ENCODE measurements at regions not wholly inside any gene's neighbourhood (a gene's known extent, or its start where the extent isn't known, plus 50 kb on each side); places are given as distances from the start of the nearest gene placed in this dataset.

DNA sequence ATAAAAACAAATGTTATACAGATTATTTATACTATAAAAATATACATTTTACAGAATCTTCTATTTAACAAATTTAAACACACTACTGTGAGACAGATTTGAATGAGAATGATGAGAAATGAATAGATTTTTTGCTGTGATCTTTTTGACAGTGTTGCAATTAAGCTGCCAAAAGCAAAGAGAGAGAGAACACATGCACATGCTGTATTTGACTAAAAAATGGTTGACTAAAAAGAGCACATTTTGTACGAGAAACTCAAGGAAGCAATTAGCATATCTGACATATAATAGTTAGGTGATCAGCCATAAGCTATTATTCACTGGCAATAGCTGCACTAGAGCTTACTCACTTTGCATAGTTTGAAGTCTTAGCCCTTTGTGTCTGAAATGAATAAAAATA lies 115.8 kb downstream of the SYT10 start:
- Histone ChIP-seq H3K9me2 (replicated peaks; ENCODE audit: low read depth, low read length) (no peaks in the 10 kb centered on the region), H3K4me2 (ENCODE audit: low read depth, low read length, poor library complexity, severe bottlenecking) (no peak overlapping the region), H3K4me1 (ENCODE audit: insufficient read depth, low read length, poor library complexity, severe bottlenecking) (no peaks in the 10 kb centered on the region), H3K9me3 (ENCODE audit: insufficient read depth, low read depth, low read length) (no peaks in the 10 kb centered on the region), H4K20me1 (ENCODE audit: insufficient read depth, low read length, poor library complexity, severe bottlenecking) (no peaks in the 10 kb centered on the region), H3K9ac (ENCODE audit: low read depth, low read length, poor library complexity, severe bottlenecking) (no peak overlapping the region), H3K4me3 (ENCODE audit: low read length, poor library complexity, severe bottlenecking) (no peak overlapping the region), H3F3A (ENCODE audit: low read depth) (no peaks in the 10 kb centered on the region), H2AFZ (ENCODE audit: low read length) (no peak overlapping the region), H3K36me3 (ENCODE audit: insufficient read depth, low read length) (no peaks in the 10 kb centered on the region), H3K27me3 (ENCODE audit: insufficient read depth, low read length, poor library complexity, severe bottlenecking) (no peaks in the 10 kb centered on the region), H3K79me2 (ENCODE audit: insufficient read depth, low read length) (no peaks in the 10 kb centered on the region)
- no peak for TF ChIP-seq CTCF (conservative IDR thresholded peaks at IDR 0.05; ENCODE audit: low read length)
- TF ChIP-seq EZH2phosphoT487 (IDR thresholded peaks at IDR 0.05; ENCODE audit: borderline replicate concordance) = no peak

GRCh38 chr12:33322519-33322918 lies 117.1 kb downstream of the SYT10 start:
- no peaks in the 10 kb centered on the region for H3K9me2 ChIP-seq (replicated peaks; ENCODE audit: low read depth, low read length)
- H3K4me1 ChIP-seq (ENCODE audit: insufficient read depth, low read length, poor library complexity, severe bottlenecking) = no peaks in the 10 kb centered on the region
- H3K27me3 ChIP-seq (ENCODE audit: insufficient read depth, low read length, poor library complexity, severe bottlenecking) = no peaks in the 10 kb centered on the region
- no peaks in the 10 kb centered on the region for H3F3A ChIP-seq (ENCODE audit: low read depth)
- H3K36me3 ChIP-seq (ENCODE audit: insufficient read depth, low read length) = no peaks in the 10 kb centered on the region
- no peak overlapping the region for H2AFZ ChIP-seq (ENCODE audit: low read length)
- no peak overlapping the region for H3K4me3 ChIP-seq (ENCODE audit: low read length, poor library complexity, severe bottlenecking)
- no peaks in the 10 kb centered on the region for H4K20me1 ChIP-seq (ENCODE audit: insufficient read depth, low read length, poor library complexity, severe bottlenecking)
- TF ChIP-seq EZH2phosphoT487 (IDR thresholded peaks at IDR 0.05; ENCODE audit: borderline replicate concordance) (no peak), CTCF (conservative IDR thresholded peaks at IDR 0.05; ENCODE audit: low read length) (no peak)
- H3K4me2 ChIP-seq (ENCODE audit: low read depth, low read length, poor library complexity, severe bottlenecking) = no peak overlapping the region
- no peak overlapping the region for H3K9ac ChIP-seq (ENCODE audit: low read depth, low read length, poor library complexity, severe bottlenecking)
- H3K9me3 ChIP-seq (ENCODE audit: insufficient read depth, low read depth, low read length) = no peaks in the 10 kb centered on the region
- H3K79me2 ChIP-seq (ENCODE audit: insufficient read depth, low read length) = no peaks in the 10 kb centered on the region

- no peaks in the 10 kb centered on the region for H3K79me2 ChIP-seq (ENCODE audit: insufficient read depth, low read length)
- no peaks in the 10 kb centered on the region for H4K20me1 ChIP-seq (ENCODE audit: insufficient read depth, low read length, poor library complexity, severe bottlenecking)
- no peaks in the 10 kb centered on the region for H3K27me3 ChIP-seq (ENCODE audit: insufficient read depth, low read length, poor library complexity, severe bottlenecking)
- H3K9me2 ChIP-seq (replicated peaks; ENCODE audit: low read depth, low read length) = no peaks in the 10 kb centered on the region
- H3K4me2 ChIP-seq (ENCODE audit: low read depth, low read length, poor library complexity, severe bottlenecking) = no peak overlapping the region
- H3F3A ChIP-seq (ENCODE audit: low read depth) = no peaks in the 10 kb centered on the region
- H3K36me3 ChIP-seq (ENCODE audit: insufficient read depth, low read length) = no peaks in the 10 kb centered on the region
- TF ChIP-seq CTCF (conservative IDR thresholded peaks at IDR 0.05; ENCODE audit: low read length) (no peak), EZH2phosphoT487 (IDR thresholded peaks at IDR 0.05; ENCODE audit: borderline replicate concordance) (no peak)
- H3K4me1 ChIP-seq (ENCODE audit: insufficient read depth, low read length, poor library complexity, severe bottlenecking) = no peaks in the 10 kb centered on the region
- no peak overlapping the region for H3K9ac ChIP-seq (ENCODE audit: low read depth, low read length, poor library complexity, severe bottlenecking)
- H3K4me3 ChIP-seq (ENCODE audit: low read length, poor library complexity, severe bottlenecking) = no peak overlapping the region
- no peaks in the 10 kb centered on the region for H3K9me3 ChIP-seq (ENCODE audit: insufficient read depth, low read depth, low read length)
- H2AFZ ChIP-seq (ENCODE audit: low read length) = no peak overlapping the region
Observed at GRCh38 chr12:33317746-33318145, 121.9 kb downstream of the SYT10 start.

Data from Loucy (cell line).